Left lung (tissue), 4 donors: ENCODE measurements at regions not wholly inside any gene's neighbourhood (a gene's known extent, or its start where the extent isn't known, plus 50 kb on each side); places are given as distances from the start of the nearest gene placed in this dataset.

Source experiments
- ATAC-seq: fragments of 200-7000 bp; cut with Tn5 transposase; one replicate; pipeline ENCODE4 v1.9.1; 2020; ENCODE audit warnings: moderate library complexity
- DNase-seq, 4 donors: peaks; one replicate each; pipeline ENCODE4 v3.0.0-alpha.2; 2013 to 2020
- H3K27ac ChIP-seq, 2 donors: fragments of 200-600 bp; sonication (generic) in 1 of 2; one replicate each; pipeline versions ENCODE4 v1.5.0 to v1.8.0; 2020 to 2021
- H3K27me3 ChIP-seq, 2 donors: fragments of 200-600 bp; sonication (generic) in 1 of 2; one replicate each; pipeline versions ENCODE4 v1.5.0 to v1.8.0; 2020 to 2021
- H3K36me3 ChIP-seq, 2 donors: fragments of 200-600 bp; sonication (generic) in 1 of 2; one replicate each; pipeline versions ENCODE4 v1.5.0 to v1.8.0; 2020 to 2021
- H3K4me1 ChIP-seq, 2 donors: fragments of 200-600 bp; one replicate each; pipeline ENCODE4 v1.8.0; 2021
- H3K4me3 ChIP-seq, 2 donors: fragments of 200-600 bp; sonication (generic) in 1 of 2; one replicate each; pipeline versions ENCODE4 v1.5.0 to v1.8.0; 2020 to 2021; ENCODE audit warnings: mild to moderate bottlenecking in 1 of 2
- H3K9me3 ChIP-seq, 2 donors: fragments of 200-600 bp; sonication (generic) in 1 of 2; one replicate each; pipeline versions ENCODE4 v1.5.0 to v1.8.0; 2020 to 2021
- intact Hi-C, 2 donors: fragments of 100-400 bp; cut with DNase I; formaldehyde crosslinking; loops; one replicate each; pipeline versions ENCODE4 v1.11.2 to v1.14.2; 2022
- TF ChIP-seq, protein P1 (sequence below), 2 donors: fragments of 200-600 bp; sonication (generic) in 1 of 2; IDR thresholded peaks; one replicate each; pipeline versions ENCODE4 v1.5.0 to v1.8.0; 2021; ENCODE audit warnings: antibody characterized with exemption in 2 of 2
- donor health status: DM: no; HTN: yes; CAD: no.
- donor health status: DM: no; HTN: no; CAD: no.

- H3K9me3 ChIP-seq: no peaks in the 10 kb centered on the region
- no peaks in the 10 kb centered on the region for H3K36me3 ChIP-seq
- ATAC-seq (no peak), DNase-seq (no peak)
- H3K4me3 ChIP-seq: no peak overlapping the region
- TF ChIP-seq, protein P1, sequence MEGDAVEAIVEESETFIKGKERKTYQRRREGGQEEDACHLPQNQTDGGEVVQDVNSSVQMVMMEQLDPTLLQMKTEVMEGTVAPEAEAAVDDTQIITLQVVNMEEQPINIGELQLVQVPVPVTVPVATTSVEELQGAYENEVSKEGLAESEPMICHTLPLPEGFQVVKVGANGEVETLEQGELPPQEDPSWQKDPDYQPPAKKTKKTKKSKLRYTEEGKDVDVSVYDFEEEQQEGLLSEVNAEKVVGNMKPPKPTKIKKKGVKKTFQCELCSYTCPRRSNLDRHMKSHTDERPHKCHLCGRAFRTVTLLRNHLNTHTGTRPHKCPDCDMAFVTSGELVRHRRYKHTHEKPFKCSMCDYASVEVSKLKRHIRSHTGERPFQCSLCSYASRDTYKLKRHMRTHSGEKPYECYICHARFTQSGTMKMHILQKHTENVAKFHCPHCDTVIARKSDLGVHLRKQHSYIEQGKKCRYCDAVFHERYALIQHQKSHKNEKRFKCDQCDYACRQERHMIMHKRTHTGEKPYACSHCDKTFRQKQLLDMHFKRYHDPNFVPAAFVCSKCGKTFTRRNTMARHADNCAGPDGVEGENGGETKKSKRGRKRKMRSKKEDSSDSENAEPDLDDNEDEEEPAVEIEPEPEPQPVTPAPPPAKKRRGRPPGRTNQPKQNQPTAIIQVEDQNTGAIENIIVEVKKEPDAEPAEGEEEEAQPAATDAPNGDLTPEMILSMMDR (IDR thresholded peaks at IDR 0.05): no peak
- H3K27me3 ChIP-seq: no peaks in the 10 kb centered on the region
- no peak overlapping the region for H3K27ac ChIP-seq
- intact Hi-C loops: no loop called here
- no peaks in the 10 kb centered on the region for H3K4me1 ChIP-seq
These were observed 579.2 kb upstream of the PKN2 start for GRCh38 chr1:88104886-88105285.

GRCh38 chr1:88111816-88112215 is 572.3 kb upstream of the PKN2 start:
- no peaks in the 10 kb centered on the region for H3K4me1 ChIP-seq
- TF ChIP-seq, protein P1 (IDR thresholded peaks at IDR 0.05): no peak
- no peaks in the 10 kb centered on the region for H3K36me3 ChIP-seq
- no peaks in the 10 kb centered on the region for H3K27me3 ChIP-seq
- no peaks in the 10 kb centered on the region for H3K9me3 ChIP-seq
- DNase-seq (no peak), ATAC-seq (no peak)
- no peak overlapping the region for H3K27ac ChIP-seq
- intact Hi-C loops: no loop called here
- no peak overlapping the region for H3K4me3 ChIP-seq

DNA sequence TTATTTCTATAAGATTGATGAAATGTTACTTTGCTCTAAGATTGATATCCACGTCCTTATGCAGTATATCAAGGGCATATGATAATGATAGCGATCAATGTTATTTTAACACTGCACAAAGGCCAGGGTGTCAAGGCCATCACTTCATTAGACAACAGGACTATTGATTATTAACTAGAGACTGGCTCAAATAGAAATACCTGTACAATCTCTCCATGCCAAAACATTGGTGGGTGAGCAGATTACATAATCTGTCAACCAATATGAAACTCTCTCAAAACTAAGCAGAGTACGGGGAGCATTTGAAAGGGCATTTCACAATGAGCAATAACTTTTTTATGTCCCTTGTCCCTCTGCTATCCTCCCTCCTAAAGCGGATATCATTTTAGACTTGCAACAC is 566.5 kb upstream of the PKN2 start:
- no peak for DNase-seq
- Histone ChIP-seq H3K4me3 (no peak overlapping the region), H3K36me3 (no peaks in the 10 kb centered on the region), H3K4me1 (no peaks in the 10 kb centered on the region), H3K9me3 (no peaks in the 10 kb centered on the region), H3K27me3 (no peaks in the 10 kb centered on the region), H3K27ac (no peak overlapping the region)
- intact Hi-C loops: no loop called here
- ATAC-seq: no peak
- TF ChIP-seq, protein P1 (IDR thresholded peaks at IDR 0.05): no peak

DNA sequence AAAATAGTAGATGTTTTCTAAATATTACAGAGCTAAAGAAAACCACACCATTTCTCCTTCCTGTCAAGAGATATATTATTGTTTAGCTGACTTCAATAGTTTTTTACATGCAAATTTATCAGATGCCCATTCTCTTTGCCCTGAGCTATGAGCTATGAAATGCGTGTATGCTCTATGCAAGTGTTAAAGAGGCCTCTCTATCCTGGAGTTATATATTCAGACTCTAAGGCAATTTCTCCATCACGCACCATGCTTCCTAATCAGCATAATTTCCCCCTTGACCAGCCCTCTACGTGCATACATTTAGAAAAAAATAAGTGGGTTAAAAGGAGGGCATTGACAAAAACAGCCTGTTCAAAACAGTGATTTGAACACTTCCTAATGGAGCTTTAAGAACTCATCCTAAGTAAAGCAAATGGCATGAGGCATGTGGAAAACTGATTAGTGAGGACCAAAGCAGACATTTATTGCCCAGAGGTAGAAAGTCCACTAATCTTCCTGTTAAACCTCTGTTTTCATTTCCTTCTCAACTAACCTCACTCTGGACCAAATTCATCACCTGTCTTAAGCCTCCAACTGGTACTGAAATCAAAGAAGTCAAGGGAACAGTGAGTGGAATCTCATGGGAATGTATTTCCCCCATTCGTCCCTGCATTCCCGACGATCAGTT is 565.8 kb upstream of the PKN2 start:
- Histone ChIP-seq H3K27ac (no peak overlapping the region), H3K9me3 (no peaks in the 10 kb centered on the region), H3K4me1 (no peaks in the 10 kb centered on the region), H3K27me3 (no peaks in the 10 kb centered on the region), H3K4me3 (no peak overlapping the region), H3K36me3 (no peaks in the 10 kb centered on the region)
- no peak for DNase-seq
- no peak for ATAC-seq
- TF ChIP-seq, protein P1 (IDR thresholded peaks at IDR 0.05): no peak
- intact Hi-C loops: no loop called here

GRCh38 chr1:88124614-88125013 is 559.5 kb upstream of the PKN2 start:
- ATAC-seq (no peak), DNase-seq (no peak)
- Histone ChIP-seq H3K9me3 (no peaks in the 10 kb centered on the region), H3K27ac (no peak overlapping the region), H3K4me1 (no peaks in the 10 kb centered on the region), H3K4me3 (no peak overlapping the region), H3K36me3 (no peaks in the 10 kb centered on the region), H3K27me3 (no peaks in the 10 kb centered on the region)
- intact Hi-C loops: no loop called here
- TF ChIP-seq, protein P1 (IDR thresholded peaks at IDR 0.05): no peak
